NOMO-1 treated with DMSO at 0.1 percent for 48 hours (cell line): ENCODE measurements at regions not wholly inside any gene's neighbourhood (a gene's known extent, or its start where the extent isn't known, plus 50 kb on each side); places are given as distances from the start of the nearest gene placed in this dataset.
"Not testable (repeated sequence)": the region's sequence is repeated elsewhere in the genome, so short reads cannot be mapped to it uniquely, and the experiment has no call there.

Experiments
- DNase-seq: peaks from one replicate; lab custom pipeline; 2025; ENCODE audit not compliant: unreplicated experiment; lab: John Stamatoyannopoulos, UW

DNA sequence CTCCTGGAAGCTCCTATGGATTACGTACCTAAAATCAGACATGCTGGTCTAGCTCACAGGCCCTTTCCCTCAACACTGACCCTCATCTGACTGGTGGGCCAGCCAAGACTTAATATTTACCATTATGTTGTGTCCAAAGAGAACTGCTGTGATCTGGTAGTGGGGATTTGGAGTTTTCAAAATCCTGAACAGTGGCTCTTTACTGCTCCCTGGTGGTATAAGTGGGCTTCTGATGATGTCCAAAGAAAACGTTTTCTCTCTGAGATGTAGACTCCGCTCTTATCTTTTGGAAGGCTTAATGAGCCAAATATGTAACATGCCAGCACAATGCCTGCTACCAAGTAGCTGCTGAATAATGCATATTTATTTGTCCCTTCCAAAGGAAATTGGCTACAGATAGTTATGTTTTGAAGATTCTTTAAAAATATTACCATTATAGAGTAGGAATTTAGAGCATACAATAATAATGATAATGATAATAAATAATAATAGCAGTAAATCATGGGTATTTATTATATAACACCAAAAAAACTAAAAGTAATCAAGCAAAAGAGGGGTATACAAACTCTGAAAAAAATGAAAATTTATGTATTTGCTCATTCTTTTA is 406.6 kb upstream of the TNC start:
- peak; percentile 32 for DNase-seq

- DNase-seq, result no peak
Observed at GRCh38 chr9:115525111-115526058, 407.4 kb upstream of the TNC start.

DNA sequence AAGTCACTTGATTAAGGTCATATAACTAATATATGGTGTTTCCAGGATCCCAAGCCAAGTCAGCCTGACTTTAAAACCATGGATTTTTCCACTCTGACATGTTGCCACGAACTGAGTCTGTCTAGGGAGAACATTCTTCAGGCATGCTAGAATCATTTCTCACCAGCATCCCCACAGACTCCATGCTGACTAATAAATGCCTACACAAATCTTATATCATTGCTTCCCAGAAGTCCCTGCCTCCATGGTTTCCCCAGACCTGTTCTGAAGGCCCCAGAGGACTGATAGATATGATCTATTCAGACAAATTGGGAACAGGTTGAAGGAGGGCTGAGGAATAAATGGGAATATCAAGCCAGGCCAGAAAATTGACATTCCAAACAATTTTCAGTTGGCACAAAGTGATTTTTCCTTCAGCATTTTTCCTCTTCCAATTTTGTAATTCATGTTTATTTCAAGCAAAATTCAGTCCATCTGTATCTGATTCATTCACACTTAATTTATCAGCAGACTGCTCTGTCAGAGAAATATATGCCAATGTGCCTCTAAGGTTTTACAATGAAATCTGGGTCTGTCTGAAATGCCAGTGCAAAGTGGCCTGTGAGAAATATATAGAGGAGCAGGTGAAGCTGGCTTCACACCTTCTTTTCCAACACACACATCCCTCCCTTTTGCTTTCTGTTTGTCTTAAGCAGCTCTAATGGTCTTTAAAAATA is 413.6 kb upstream of the TNC start:
- no peak for DNase-seq

DNA sequence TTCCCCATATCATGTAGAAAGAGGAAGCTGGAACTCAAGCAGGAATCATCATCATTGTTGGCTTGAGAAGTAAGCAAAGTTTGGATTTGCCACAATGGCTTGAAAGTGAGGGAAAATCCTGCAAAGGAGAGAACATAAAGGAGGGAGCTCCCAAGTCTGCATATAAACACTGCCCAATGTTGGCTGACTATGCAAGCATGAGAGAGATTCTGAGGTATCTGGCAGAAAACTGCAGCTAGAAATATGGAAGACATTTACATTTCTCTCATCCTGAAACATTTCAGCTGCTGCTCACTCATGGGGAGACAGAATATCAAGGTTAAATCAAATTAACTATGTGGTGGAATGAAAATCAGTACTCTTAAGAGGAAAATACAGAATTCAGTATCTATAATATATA is 415.6 kb upstream of the TNC start:
- DNase-seq, result no peak

DNA sequence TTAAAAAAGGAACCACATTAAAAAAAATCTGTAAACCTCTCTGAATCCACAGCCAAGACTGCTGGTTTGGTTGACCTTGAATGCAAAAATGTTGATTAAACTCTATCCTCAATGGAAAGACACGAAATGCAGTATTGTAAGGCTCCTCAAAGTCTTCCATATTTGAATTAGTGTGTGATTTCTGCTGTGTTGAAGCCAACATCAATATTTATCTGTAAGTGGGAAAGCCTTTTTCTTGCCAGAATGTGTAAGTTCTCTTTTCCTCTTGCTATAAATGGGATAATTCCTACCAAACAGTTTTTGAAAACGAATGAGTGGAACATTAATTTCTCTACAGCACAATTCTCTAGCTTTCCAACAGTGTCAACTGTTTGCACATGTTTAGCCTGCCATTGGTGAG is 422.1 kb upstream of the TNC start:
- no peak for DNase-seq

DNA sequence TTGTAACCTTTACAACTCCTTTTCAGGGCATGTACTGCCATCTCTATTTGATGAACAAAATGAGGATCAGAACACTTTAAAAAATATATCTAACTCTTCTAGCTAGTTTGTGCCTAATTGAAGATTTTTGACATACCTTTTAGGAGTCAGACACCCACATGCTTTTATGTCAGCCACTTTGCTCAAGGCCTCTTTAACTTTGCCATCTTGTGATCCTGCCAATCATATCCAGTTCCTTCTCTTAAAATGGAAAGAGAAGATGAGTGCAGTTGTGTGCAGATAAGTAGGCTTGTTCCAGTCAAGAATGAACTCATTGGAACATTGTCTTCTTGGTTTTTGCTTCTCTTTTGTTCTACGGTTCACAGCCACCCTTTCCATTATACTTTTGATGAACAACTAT is 425.6 kb upstream of the TNC start:
- no peak for DNase-seq

DNA sequence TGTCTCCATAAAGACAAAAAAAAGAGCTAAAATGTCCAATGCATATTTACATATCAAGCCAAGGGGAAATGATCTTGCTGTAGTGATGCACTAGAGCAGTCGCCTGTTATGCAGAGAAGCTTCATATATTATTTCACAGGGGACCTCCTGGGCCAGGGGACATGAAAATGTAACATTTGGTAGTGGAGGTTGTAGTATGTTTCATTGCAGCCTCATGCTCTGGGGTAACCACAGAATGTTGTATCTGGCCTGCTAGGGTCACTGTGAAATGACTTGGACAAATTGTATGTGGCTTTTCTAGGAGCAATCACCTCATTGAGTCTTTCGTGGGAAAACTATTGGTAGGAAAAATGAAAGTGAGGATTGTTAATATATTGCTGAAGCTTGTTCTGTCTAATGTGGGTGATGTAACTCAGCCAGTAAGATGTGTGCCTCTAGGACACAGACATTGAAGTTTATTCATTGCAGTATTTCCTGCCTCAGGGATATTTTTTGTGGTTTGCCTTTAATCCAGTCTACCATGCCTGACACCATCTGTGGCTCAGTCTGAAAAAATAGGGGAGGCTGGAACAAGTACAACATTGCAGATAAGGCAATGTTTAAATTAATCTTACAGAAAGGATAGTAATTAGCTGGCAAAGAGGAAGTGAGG is 430.8 kb upstream of the TNC start:
- no peak for DNase-seq

GRCh38 chr9:115551396-115551795 is 433.4 kb upstream of the TNC start:
- DNase-seq, result no peak

DNA sequence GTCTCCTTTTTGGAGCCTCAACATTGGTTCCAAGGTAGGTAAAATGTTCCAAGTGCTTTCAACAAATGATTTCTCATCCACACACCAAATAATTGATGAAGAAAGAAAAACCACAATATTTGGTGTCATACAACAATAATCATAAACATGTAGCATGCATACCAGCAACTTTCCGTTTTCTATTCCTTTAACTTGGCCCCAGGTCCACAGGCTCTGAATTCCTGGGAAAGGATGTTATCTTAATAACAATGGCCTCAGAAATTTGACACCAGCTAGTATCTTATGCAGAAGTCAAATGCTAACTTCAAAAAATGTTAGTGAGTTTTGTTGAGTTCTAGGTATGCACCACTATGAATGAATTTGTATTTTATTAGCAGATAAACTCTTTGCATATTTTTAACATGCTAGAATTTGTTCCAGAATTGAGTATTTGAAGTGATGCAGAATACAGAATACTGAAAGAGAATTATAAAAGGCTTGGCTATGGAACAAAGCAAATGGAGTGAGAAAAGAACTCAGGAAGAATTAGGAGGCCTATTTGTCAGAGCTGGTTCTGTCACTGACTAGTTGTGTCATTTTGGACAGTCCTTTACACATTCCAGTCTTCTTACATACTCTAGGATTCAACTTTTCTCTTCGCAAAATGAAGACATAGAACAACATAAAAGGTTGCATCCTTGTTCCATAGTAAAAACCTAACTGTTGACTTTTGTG is 435.3 kb upstream of the TNC start:
- DNase-seq, result no peak

GRCh38 chr9:115556432-115556831 is 438.5 kb upstream of the TNC start:
- DNase-seq, result no peak

GRCh38 chr9:115575147-115575546 is 457.2 kb upstream of the TNC start:
- DNase-seq, result no peak

DNA sequence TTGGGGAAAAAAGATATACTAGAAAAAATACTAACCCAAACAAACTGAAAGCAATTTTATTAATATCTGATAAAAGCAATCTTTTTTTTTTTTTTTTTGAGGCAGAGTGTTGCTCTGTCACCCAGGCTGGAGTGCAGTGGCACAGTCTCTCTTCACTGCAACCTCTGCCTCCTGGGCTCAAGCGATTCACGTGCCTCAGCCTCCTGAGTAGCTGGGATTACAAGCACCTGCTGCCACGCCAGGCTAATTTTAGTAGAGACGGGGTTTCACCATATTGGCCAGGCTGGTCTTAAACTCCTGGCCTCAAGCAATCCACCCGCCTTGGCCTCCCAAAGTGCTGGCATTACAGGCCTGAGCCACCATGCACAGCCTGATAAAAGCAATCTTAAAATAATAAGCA is 467.5 kb upstream of the TNC start:
- DNase-seq, result not testable (repeated sequence)

DNA sequence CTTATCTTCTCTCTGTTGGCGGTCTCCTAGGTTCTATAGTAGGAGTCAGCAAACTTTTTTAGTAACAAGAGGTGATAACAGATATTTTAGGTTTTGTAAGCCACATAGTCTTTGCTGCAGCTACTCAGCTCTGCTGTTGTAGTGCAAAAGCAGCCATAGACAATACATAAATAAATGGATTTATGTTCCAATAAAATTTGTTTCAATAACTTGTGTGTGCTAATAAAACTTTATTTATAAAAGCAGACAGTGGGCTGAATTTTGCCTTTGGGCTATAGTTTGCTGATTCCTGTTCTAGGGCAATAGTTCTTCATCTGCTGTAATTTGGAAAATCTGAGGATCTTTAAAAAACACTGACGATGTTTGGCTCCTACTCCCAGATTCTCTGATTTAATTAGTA is 469.4 kb upstream of the TNC start:
- no peak for DNase-seq

DNA sequence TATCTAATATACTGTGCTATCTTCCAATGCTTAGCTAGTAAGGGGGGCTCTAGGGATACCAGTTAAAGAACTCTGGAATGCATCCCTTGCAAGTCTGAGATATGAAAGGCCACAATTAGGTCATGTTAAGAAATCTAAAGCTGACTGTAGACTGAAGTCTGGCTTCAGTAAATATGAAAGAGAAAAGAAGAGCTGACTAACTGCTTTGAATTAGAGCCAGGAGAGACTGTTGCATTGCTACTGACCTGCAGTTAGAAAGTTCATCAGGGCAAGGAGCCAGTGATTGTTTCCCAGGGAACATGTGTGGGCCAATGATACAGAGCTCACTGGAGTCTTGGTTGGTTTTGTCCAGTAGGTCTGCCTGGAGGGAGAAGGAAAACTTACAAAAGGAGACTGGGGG is 472.1 kb upstream of the TNC start:
- no peak for DNase-seq

DNA sequence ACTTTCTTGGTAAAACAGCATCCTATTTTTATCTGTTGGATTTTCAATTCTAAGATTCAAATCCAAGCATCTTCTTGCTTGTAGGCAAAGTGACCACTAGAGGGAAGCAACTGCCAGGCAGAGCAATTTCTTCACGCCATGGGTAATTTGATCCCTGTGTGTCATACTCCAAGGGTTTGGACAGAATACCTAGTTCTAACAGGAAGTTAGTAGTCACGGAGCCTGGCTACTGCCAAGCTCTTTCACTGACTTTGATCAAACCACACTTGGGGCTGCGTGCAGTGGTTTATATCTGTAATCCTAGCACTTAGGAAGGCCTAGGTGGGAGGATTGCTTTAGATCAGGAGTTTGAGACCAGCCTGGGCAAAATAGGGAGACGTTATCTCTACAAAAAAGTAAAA is 473.6 kb upstream of the TNC start:
- peak; percentile 53 for DNase-seq

GRCh38 chr9:115593587-115594091 is 475.7 kb upstream of the TNC start:
- DNase-seq, result peak; percentile 14

DNA sequence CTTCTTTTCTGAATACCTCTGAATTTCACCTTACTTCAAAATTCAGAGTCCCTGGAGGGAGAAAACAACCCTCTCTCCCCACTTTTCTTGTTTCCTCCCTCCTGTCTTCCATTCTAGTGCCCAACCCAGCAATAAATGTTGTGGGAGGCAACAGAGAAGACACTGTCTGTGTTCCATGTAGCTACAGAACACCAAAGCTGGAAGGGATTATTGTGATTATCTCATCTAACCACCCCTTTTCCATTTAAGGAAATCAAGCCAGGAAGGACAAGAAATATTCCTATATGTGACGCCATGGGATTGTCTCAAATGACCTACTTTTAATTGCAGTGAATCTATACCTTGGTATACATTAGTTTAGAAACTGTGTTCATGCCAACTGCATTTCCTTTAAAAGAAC is 476.6 kb upstream of the TNC start:
- no peak for DNase-seq

DNA sequence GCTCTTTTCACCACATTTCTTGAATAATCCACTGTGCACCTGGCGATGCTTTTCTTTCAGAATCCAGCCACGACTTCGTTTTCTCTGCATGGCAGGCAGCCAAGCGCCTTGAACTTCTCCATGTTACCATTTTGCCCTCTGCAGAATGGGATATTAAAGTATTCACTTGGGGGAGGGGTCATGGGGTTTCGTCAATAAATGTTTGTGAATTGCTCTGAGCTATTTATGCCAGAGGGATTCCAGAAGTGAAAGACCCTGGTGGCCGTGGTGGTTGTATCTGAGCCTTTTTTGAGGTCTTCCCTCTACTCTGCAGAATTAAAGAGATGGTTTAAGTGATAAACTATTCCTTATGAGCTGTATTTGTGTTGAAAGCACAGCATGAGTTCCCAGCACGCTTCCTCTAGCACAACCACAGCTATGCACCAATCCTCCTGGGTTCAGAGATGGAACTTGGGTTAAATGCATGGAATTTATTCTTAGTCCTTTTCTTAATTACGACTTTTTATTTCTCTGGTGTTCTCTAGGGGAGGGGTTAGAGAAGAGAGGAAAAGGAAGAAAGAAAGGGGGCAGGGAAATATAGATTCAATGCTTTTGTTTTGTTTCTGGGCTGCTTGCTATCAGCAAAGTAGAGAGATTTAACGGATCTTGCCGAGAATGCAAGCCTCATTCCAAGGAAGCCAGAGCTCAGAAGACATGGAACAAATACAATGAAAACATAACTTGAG is 478.2 kb upstream of the TNC start:
- no peak for DNase-seq

GRCh38 chr9:115596746-115597080 is 478.8 kb upstream of the TNC start:
- DNase-seq, result no peak

- DNase-seq, result no peak
Observed at GRCh38 chr9:115597330-115597895, 479.5 kb upstream of the TNC start.
